BE2C (cell line): ENCODE measurements at regions not wholly inside any gene's neighbourhood (a gene's known extent, or its start where the extent isn't known, plus 50 kb on each side); places are given as distances from the start of the nearest gene placed in this dataset.

Source experiments
- DNase-seq: peaks from one replicate; pipeline ENCODE4 v3.0.0-alpha.2; 2020
- H3K27me3 ChIP-seq: fragments of 250-450 bp; sonication (Bioruptor Pico); 2 replicates; pipeline ENCODE4 v1.5.1; 2020; ENCODE audit warnings: mild to moderate bottlenecking
- H3K36me3 ChIP-seq: fragments of 250-450 bp; sonication (Bioruptor Pico); 2 replicates; pipeline ENCODE4 v1.5.1; 2020; ENCODE audit warnings: mild to moderate bottlenecking
- H3K4me1 ChIP-seq: fragments of 250-450 bp; sonication (Bioruptor Pico); 2 replicates; pipeline ENCODE4 v1.5.1; 2020
- H3K4me3 ChIP-seq: 2 replicates; pipeline ENCODE4 v1.5.1; 2011; ENCODE audit warnings: low read depth, low read length
- H3K9me3 ChIP-seq: fragments of 250-450 bp; sonication (Bioruptor Pico); 2 replicates; pipeline ENCODE4 v1.5.1; 2020
- TF ChIP-seq, protein P1 (sequence below): IDR thresholded peaks from 2 replicates; pipeline ENCODE4 v1.5.1; 2012; ENCODE audit warnings: mild to moderate bottlenecking, low read depth, low read length

DNA sequence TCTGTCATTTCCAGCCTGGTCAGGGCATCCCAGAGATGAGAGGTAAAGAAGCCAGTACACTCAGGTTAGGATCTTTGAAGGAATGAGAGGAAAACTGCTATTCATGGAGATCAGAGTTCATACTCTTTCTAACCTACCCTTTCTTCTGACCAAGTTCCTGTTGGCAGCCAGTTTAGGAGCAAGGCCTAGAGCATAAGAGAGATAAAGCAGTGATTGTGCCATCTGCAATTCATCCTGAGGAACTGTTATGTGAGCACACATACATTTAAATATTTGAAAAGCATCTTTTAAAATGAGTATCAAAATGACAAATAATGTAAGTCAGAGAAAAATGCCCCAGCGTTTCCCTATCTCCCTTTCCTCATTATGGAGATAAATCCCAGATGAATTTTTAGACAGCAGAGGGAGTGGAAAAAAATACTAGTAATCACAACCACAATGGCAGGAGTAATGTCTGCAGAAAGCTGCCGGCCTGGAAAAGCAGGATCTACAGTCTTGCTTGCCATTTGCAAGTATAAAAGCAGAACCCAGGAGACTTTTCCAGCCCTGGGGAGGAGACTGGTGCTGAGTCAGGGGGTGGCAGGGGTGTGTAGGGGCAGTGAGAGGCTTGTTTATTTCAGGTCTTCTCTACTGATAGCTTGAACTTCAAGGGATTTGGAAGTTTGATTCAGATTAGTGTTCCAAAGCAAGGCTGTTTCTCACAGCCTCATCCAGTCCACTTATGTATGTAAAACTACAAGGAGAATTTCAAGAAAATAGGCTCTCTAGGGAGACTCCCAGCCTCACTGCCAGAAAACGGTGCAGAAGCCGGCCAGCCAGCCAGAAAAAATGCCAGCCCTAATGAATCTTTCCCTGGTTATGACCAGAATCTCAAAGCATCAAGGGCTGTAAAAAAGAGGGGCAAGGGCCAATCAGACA, 1052.4 kb downstream of the TUSC7 start:
- Histone ChIP-seq H3K27me3 (no peaks in the 10 kb centered on the region), H3K9me3 (no peaks in the 10 kb centered on the region), H3K36me3 (no peaks in the 10 kb centered on the region), H3K4me3 (no peak overlapping the region), H3K4me1 (peaks cover 38% of the 10 kb centered on the region)
- TF ChIP-seq, protein P1, sequence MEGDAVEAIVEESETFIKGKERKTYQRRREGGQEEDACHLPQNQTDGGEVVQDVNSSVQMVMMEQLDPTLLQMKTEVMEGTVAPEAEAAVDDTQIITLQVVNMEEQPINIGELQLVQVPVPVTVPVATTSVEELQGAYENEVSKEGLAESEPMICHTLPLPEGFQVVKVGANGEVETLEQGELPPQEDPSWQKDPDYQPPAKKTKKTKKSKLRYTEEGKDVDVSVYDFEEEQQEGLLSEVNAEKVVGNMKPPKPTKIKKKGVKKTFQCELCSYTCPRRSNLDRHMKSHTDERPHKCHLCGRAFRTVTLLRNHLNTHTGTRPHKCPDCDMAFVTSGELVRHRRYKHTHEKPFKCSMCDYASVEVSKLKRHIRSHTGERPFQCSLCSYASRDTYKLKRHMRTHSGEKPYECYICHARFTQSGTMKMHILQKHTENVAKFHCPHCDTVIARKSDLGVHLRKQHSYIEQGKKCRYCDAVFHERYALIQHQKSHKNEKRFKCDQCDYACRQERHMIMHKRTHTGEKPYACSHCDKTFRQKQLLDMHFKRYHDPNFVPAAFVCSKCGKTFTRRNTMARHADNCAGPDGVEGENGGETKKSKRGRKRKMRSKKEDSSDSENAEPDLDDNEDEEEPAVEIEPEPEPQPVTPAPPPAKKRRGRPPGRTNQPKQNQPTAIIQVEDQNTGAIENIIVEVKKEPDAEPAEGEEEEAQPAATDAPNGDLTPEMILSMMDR: no peak
- peak; percentile 18 for DNase-seq

DNA sequence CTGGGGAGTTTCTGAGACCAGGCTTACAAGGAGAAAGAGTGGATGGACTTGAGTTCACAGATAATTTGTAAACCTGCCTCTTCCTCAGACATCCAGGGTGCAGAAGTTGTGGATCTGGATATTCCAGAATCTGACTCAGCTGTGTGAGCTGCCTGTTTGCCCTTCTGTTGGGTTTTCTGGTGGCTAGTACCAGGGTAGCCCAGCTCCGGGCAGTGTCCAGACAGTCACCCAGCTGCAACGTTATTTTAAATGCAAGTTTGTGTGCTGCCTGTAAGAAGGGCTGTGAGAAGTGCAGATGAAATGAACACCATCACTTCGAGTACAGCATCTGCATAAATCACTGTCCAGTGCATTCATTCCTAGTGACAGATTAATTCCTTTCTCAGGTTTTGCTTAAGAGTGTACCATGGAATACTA, 1053.0 kb downstream of the TUSC7 start:
- DNase-seq: no peak

DNA sequence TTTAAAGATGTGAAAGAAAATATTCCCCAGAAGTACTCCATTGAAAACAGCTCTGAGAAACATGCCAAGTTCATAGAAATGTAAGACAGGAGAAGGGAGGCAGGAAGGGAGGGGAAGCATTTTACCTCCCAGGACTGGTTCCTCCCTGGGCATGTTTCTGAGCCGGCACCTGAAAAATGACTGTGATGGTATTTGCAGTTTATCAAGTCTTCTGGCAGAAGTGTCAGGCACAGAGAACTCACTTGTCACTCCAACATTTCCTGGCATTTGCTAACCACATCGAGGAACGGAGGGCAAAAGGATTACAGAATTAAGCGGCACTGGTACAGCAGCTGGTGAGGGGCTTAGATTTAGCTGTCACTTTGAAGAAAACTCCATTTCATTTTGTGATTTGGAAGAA, 1054.0 kb downstream of the TUSC7 start:
- TF ChIP-seq, protein P1: no peak
- Histone ChIP-seq H3K9me3 (no peaks in the 10 kb centered on the region), H3K4me1 (peaks cover 33% of the 10 kb centered on the region), H3K4me3 (no peak overlapping the region), H3K36me3 (no peaks in the 10 kb centered on the region), H3K27me3 (no peaks in the 10 kb centered on the region)
- no peak for DNase-seq

More for the DNA sequence above, 1053.0 kb downstream of the TUSC7 start:
- no peaks in the 10 kb centered on the region for H3K9me3 ChIP-seq
- peaks cover 33% of the 10 kb centered on the region for H3K4me1 ChIP-seq
- TF ChIP-seq, protein P1: no peak
- H3K4me3 ChIP-seq: no peak overlapping the region
- no peaks in the 10 kb centered on the region for H3K27me3 ChIP-seq
- H3K36me3 ChIP-seq: no peaks in the 10 kb centered on the region

DNA sequence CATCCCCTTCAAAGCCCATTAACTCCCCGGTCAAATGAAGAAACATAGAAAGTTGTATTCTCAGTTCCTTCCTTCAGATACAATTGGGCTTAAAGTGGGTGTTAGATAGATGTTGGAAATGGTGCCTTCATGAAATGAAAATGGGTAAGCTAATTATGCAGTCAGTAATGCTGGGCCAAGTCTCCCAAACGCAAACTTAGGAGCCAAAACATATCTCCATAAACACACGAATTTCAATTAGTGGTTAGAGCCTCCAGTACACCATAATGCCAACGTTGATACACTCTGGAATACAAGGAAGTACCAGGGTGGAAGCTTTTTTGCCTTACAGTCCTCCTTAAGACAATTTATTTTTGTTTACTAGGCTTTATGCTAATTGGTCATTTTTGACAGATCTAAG, 1059.0 kb downstream of the TUSC7 start:
- peaks cover 4% of the 10 kb centered on the region for H3K4me1 ChIP-seq
- H3K27me3 ChIP-seq: no peaks in the 10 kb centered on the region
- TF ChIP-seq, protein P1: no peak
- H3K36me3 ChIP-seq: no peaks in the 10 kb centered on the region
- no peak overlapping the region for H3K4me3 ChIP-seq
- no peak for DNase-seq
- H3K9me3 ChIP-seq: no peaks in the 10 kb centered on the region

DNA sequence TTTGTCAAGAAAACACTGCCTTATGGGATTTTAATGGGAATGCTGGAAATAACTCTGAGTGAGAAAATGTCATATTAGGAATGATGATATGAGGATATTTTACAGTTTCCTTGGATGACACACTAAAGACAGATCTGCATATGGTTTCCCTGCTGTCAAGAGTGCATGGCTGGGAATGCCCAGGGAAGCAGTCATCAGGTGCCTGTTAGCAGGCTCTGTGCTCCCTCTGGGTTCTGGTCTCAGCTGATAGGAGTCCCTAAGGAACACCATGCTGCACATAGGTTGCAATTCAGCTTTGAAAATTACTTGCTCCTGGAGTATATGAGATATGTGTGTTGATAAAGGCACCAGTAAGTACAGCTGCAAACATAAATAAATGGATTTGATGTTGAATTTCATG, 1064.6 kb downstream of the TUSC7 start:
- TF ChIP-seq, protein P1: no peak
- Histone ChIP-seq H3K9me3 (no peaks in the 10 kb centered on the region; the same call in 1 of the 2 replicates), H3K4me3 (no peak overlapping the region), H3K36me3 (no peaks in the 10 kb centered on the region), H3K27me3 (no peaks in the 10 kb centered on the region), H3K4me1 (peaks cover 14% of the 10 kb centered on the region)
- DNase-seq: peak; percentile 85

DNA sequence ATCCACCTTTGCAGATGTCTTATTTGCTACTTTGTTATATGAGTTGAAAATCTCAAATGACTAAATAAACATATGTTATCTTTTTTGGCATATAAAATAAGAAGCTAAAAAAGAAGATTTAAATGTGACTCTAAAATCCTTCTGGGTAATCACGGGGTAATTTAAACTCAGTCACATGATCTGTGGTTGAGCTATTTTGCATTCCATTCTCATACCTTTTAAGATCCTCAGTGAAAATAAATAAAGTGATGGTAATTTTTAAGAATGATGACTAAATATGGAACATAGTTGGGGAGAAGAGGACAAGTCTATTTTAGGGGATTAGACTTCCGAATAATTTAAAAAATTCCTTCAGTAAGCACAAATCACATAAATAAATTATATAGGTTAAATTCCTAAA, 1076.8 kb downstream of the TUSC7 start:
- no peak for DNase-seq
- TF ChIP-seq, protein P1: no peak
- H3K4me1 ChIP-seq: peaks cover 36% of the 10 kb centered on the region
- H3K36me3 ChIP-seq: no peaks in the 10 kb centered on the region
- no peak overlapping the region for H3K4me3 ChIP-seq
- H3K27me3 ChIP-seq: no peaks in the 10 kb centered on the region
- H3K9me3 ChIP-seq: no peaks in the 10 kb centered on the region; the same call in 1 of the 2 replicates
